SJCRH30 (cell line): ENCODE measurements at regions not wholly inside any gene's neighbourhood (a gene's known extent, or its start where the extent isn't known, plus 50 kb on each side); places are given as distances from the start of the nearest gene placed in this dataset.

Experiments
- DNase-seq, 2 experiments: peaks; one replicate each; pipeline ENCODE4 v3.0.0-alpha.2; 2015 to 2020
- H3K27ac ChIP-seq: fragments of 250-450 bp; sonication (Bioruptor Pico); 2 replicates; pipeline ENCODE4 v1.5.1; 2020; ENCODE audit warnings: mild to moderate bottlenecking, moderate library complexity
- H3K27me3 ChIP-seq: fragments of 250-450 bp; sonication (Bioruptor Pico); 2 replicates; pipeline ENCODE4 v1.5.1; 2020; ENCODE audit warnings: mild to moderate bottlenecking, moderate library complexity
- H3K36me3 ChIP-seq: fragments of 250-450 bp; sonication (Bioruptor Pico); 2 replicates; pipeline ENCODE4 v1.5.1; 2020; ENCODE audit warnings: mild to moderate bottlenecking, moderate library complexity
- H3K4me1 ChIP-seq: fragments of 250-450 bp; sonication (Bioruptor Pico); 2 replicates; pipeline ENCODE4 v1.5.1; 2020; ENCODE audit warnings: mild to moderate bottlenecking, moderate library complexity
- H3K4me3 ChIP-seq: fragments of 250-450 bp; sonication (Bioruptor Pico); 2 replicates; pipeline ENCODE4 v1.5.1; 2020; ENCODE audit warnings: mild to moderate bottlenecking, moderate library complexity
- H3K9me3 ChIP-seq: fragments of 250-450 bp; sonication (Bioruptor Pico); replicated peaks from 2 replicates; pipeline ENCODE4 v1.5.1; 2020; ENCODE audit warnings: mild to moderate bottlenecking, moderate library complexity

DNA sequence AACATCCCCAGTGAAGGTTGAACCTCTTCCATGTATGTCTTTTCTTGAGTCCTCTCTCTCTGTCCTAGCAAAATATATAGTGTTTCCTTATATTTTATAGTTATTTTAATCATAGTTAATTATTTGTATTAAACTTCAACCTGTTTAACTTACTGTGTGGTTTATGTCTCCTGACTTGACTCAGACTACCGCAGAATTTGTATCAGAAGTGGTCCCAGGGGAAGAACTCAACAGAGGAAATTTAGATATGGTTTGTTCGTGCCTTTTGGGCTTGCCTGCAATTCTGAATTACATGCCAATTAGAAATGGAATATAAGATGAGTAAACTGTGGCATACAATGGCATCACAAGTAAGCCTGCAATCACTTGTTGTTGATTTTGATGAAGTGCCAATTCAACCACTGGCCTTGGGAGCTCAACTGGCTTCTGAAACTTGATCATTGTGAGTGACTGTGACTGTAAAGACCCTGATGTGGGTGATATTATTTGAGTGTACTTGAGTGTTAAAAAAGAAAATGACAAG, 1459.5 kb upstream of the PCDH20 start:
- peak overlapping the region; percentile 45 for H3K27ac ChIP-seq
- peaks cover 29% of the 10 kb centered on the region for H3K4me1 ChIP-seq
- DNase-seq: peak; percentile 69 to 90
- H3K27me3 ChIP-seq: no peaks in the 10 kb centered on the region
- H3K9me3 ChIP-seq: peaks cover 10% of the 10 kb centered on the region; the same call in 1 of the 2 replicates
- no peak overlapping the region for H3K4me3 ChIP-seq
- no peaks in the 10 kb centered on the region for H3K36me3 ChIP-seq

DNA sequence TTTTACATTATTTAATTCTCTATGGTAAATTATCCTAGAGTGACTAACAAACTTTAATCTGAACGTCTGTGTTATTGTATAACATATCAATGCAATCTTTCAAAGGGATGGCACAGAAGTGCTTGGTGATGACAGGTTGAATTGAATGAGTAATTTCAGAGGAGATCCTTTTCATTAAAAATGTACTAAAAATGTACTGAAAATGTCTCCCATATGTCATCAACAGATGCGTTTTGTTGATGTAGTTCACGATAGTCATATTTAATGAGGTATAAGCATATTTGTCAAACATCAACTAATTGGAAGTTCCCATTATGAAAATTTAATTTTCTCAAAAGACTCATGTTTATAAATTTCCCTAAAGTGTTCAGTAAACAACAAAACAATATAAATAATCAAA, 1434.7 kb upstream of the PCDH20 start:
- no peaks in the 10 kb centered on the region for H3K4me1 ChIP-seq
- H3K36me3 ChIP-seq: no peaks in the 10 kb centered on the region
- no peak overlapping the region for H3K4me3 ChIP-seq
- H3K9me3 ChIP-seq: peaks cover 6% of the 10 kb centered on the region; the same call in 1 of the 2 replicates
- no peak overlapping the region for H3K27ac ChIP-seq
- no peaks in the 10 kb centered on the region for H3K27me3 ChIP-seq
- no peak for DNase-seq

GRCh38 chr13:62847520-62847919, 1431.9 kb upstream of the PCDH20 start:
- Histone ChIP-seq H3K27me3 (no peaks in the 10 kb centered on the region), H3K9me3 (no peaks in the 10 kb centered on the region), H3K36me3 (no peaks in the 10 kb centered on the region), H3K4me3 (no peak overlapping the region), H3K27ac (no peak overlapping the region), H3K4me1 (no peaks in the 10 kb centered on the region)
- no peak for DNase-seq

DNA sequence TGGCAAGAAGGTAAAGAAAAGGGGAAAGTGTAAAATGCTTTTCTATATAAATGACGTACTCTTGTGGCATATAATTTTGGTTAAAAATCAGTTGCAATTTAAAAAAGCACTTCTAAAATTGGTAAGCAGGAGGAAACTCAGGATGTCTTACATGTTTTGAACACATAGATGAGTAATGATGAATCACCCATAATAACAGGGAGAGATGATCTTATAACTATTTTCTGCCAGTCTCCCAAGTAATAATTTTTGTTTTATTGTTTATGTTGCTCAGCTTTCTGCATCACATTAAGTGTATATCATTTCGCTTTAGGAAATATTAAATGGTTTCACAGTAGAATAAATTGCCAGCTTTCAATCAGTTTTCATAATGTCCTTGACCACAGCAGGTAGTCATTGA, 1430.7 kb upstream of the PCDH20 start:
- DNase-seq: no peak
- Histone ChIP-seq H3K27ac (no peak overlapping the region), H3K9me3 (no peaks in the 10 kb centered on the region), H3K36me3 (no peaks in the 10 kb centered on the region), H3K4me1 (no peaks in the 10 kb centered on the region), H3K4me3 (no peak overlapping the region), H3K27me3 (no peaks in the 10 kb centered on the region)

DNA sequence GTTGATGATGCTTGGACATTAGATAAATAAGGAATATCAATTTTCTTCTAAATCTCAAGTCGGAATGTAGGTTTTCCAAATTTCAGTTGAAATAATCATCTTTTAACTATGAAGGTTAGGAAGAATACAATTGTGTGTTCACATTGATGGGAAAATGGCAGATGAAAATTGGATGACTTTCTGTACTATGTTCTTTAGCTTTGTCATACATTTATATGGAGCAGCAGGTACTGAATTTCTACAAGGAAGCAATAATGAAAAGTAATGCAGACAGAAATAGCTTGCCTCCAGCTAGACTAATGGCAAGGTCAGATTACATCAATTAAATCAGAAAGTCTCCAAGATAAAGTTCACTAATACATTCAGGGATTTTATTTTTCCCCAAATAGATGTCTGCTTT, 1423.7 kb upstream of the PCDH20 start:
- H3K27me3 ChIP-seq: no peaks in the 10 kb centered on the region
- H3K9me3 ChIP-seq: no peaks in the 10 kb centered on the region
- H3K27ac ChIP-seq: no peak overlapping the region
- no peaks in the 10 kb centered on the region for H3K36me3 ChIP-seq
- H3K4me1 ChIP-seq: no peaks in the 10 kb centered on the region
- no peak for DNase-seq
- no peak overlapping the region for H3K4me3 ChIP-seq

DNA sequence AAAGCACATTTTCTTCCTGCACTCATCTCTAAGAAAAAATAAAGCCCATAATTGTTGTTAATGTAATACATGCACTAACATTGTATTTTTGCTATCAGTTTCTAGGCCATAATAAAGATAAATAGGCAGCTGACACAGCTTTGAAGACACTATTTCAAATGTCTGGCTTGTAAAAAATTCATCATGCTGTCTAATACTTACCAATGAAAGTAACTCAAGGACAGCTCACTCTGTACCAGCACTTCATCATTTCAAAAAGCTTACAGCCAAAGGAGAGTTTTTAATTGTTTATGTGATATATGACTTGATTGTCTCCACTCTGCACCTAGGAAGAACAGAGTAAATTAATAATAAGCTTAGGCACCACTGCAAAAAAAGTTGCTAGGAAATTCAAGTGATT, 1423.3 kb upstream of the PCDH20 start:
- no peaks in the 10 kb centered on the region for H3K27me3 ChIP-seq
- no peak overlapping the region for H3K27ac ChIP-seq
- no peak overlapping the region for H3K4me3 ChIP-seq
- H3K36me3 ChIP-seq: no peaks in the 10 kb centered on the region
- no peaks in the 10 kb centered on the region for H3K9me3 ChIP-seq
- no peaks in the 10 kb centered on the region for H3K4me1 ChIP-seq
- no peak for DNase-seq

DNA sequence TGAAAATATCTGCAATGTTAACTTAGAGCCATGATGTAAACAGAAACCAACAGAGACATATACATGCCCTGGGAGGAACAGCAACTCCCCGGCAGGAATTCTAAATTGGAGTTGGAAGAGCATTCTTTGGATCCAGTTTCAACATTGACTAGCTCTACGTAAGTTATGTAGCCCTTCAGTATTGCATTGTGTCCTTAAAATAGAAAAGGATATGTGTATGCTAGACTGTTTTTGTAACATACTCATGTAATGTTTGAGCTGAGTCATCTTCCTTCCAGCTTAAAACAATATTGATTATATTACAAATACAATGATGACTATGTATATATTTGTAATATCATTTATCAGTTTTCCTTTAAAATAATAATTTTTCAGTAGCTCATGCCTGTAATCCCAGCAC, 1422.2 kb upstream of the PCDH20 start:
- Histone ChIP-seq H3K9me3 (no peaks in the 10 kb centered on the region), H3K27me3 (no peaks in the 10 kb centered on the region), H3K27ac (no peak overlapping the region), H3K4me3 (no peak overlapping the region), H3K4me1 (no peaks in the 10 kb centered on the region), H3K36me3 (no peaks in the 10 kb centered on the region)
- no peak for DNase-seq

DNA sequence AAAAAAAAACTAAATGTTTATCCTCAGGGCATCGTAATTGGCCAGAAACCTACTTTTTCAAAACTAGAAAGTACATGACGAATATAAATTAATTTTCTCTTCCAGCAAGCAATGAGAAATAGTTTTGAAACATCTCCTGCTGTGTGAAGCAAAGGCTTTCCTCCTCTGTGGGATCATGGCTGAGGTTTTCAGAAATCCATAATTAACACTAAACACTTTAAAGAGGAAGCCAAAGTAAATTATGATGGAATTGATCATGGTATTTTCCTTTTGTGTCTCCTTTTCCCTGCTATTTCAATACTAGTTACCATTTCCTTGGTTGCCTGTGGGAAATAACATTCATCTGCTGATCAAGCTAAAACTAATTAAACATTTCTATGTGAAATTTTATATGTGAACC, 1413.8 kb upstream of the PCDH20 start:
- Histone ChIP-seq H3K27ac (no peak overlapping the region), H3K9me3 (no peaks in the 10 kb centered on the region), H3K36me3 (no peaks in the 10 kb centered on the region), H3K4me1 (no peaks in the 10 kb centered on the region), H3K27me3 (no peaks in the 10 kb centered on the region), H3K4me3 (no peak overlapping the region)
- DNase-seq: no peak

DNA sequence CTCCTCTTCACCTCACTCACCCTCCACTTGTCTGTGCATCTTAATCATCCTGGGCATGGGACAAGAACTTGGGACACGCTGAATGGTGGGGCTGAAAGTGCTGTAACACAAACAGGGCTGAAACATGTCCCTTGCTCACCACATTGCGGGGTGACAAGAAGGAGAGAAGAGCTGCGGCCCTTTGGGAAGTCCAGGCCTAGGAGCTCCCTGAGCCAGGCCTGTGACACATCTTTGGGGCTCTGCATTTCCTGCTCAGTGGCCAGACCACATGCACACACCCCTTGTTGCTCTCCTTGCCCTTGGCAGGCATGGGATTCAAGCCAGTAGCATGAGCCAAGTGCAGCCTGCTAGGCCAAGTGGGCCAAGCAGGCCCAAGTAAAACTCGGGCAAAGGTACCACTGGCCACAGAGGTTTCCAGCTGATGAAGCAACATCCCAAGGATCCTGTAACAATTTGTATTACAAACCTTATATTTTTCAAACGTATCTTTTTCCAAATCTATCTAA, 1384.3 kb upstream of the PCDH20 start:
- DNase-seq: no peak
- no peaks in the 10 kb centered on the region for H3K4me1 ChIP-seq

DNA sequence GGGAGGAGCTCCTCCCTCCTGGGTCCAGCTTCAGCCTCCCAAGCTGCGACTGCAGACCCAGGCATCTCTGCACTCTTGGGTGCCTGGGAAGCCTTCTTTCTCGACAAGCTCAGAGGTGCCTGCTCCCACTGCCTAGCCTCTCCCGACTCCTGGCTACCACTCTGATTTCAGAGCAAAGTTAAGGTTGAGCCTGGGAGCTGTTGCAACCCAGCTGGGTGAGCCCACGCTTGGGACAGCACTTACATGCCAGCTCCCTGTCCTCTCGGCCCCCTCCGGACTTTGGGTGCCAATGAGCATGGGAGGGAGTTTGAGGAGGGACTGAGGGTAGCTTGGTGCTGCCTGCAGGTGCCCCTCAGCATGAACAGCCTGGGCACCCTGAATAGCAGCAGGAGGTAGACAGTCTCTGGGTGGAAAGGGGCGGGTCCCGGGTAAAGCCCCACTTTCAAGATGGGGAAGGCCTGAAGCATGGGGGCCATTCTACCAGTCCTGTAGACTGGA, 1383.4 kb upstream of the PCDH20 start:
- Histone ChIP-seq H3K9me3 (no peaks in the 10 kb centered on the region), H3K4me3 (no peak overlapping the region), H3K36me3 (no peaks in the 10 kb centered on the region), H3K27me3 (no peaks in the 10 kb centered on the region), H3K4me1 (no peaks in the 10 kb centered on the region), H3K27ac (no peak overlapping the region)
- DNase-seq: no peak

More for the DNA sequence above, 1384.3 kb upstream of the PCDH20 start:
- Histone ChIP-seq H3K9me3 (no peaks in the 10 kb centered on the region; the same call in 1 of the 2 replicates), H3K4me3 (no peak overlapping the region), H3K27ac (no peak overlapping the region), H3K36me3 (no peaks in the 10 kb centered on the region), H3K27me3 (no peaks in the 10 kb centered on the region)

- H3K27me3 ChIP-seq: no peaks in the 10 kb centered on the region
Measured at GRCh38 chr13:62793850-62794249, 1378.2 kb upstream of the PCDH20 start.

DNA sequence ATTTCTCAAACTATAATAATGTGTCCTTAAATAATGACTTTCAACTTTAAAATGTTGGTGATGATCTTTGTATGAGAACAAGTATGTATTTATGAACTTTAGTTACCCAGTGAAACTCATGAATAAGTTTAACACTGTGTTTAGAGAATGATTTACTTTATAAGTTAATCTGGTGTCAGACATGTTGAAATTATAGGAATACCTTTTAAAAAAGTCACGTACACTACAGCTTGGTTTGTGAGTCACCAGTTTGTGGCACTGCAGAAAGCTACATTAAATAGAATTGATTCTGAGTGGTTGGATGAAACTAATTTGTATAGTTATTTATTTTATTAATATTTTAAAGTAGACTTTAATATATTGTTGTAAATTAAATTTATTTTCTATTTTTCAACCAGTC, 1366.2 kb upstream of the PCDH20 start:
- Histone ChIP-seq H3K27me3 (no peaks in the 10 kb centered on the region), H3K27ac (no peak overlapping the region), H3K9me3 (no peaks in the 10 kb centered on the region), H3K4me3 (no peak overlapping the region), H3K36me3 (no peaks in the 10 kb centered on the region), H3K4me1 (no peaks in the 10 kb centered on the region)
- no peak for DNase-seq

More at GRCh38 chr13:62793850-62794249, 1378.2 kb upstream of the PCDH20 start:
- H3K27ac ChIP-seq: no peak overlapping the region
- no peak for DNase-seq
- H3K36me3 ChIP-seq: no peaks in the 10 kb centered on the region
- no peak overlapping the region for H3K4me3 ChIP-seq
- H3K9me3 ChIP-seq: no peaks in the 10 kb centered on the region
- H3K4me1 ChIP-seq: no peaks in the 10 kb centered on the region

DNA sequence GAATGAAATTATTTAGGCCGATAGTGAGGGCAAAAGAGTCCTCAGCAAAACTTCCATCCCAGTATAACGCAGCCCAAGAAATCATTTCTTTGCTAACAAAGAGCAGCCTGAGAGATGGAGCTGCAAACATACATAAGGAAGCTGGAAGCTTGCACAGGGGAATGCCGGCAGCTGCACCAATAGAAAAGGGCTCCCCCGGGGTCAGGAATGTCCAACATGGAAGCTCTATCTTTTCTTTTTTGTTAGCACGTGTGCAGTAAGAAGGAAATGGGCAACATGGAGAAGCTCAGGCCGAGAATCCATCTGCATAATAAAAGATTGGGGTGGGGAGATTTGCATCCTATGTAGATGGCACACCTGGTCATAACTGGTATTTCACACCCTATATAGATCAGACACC, 1363.5 kb upstream of the PCDH20 start:
- Histone ChIP-seq H3K4me1 (no peaks in the 10 kb centered on the region), H3K9me3 (no peaks in the 10 kb centered on the region), H3K36me3 (no peaks in the 10 kb centered on the region; the same call in 1 of the 2 replicates), H3K4me3 (no peak overlapping the region), H3K27me3 (no peaks in the 10 kb centered on the region), H3K27ac (no peak overlapping the region)
- peak in 1 of 2 experiments; percentile 3 for DNase-seq

GRCh38 chr13:62767473-62767872, 1351.8 kb upstream of the PCDH20 start:
- Histone ChIP-seq H3K4me3 (no peak overlapping the region), H3K36me3 (no peaks in the 10 kb centered on the region; the same call in 1 of the 2 replicates), H3K27ac (no peak overlapping the region), H3K27me3 (no peaks in the 10 kb centered on the region), H3K9me3 (no peaks in the 10 kb centered on the region), H3K4me1 (no peaks in the 10 kb centered on the region)
- no peak for DNase-seq

DNA sequence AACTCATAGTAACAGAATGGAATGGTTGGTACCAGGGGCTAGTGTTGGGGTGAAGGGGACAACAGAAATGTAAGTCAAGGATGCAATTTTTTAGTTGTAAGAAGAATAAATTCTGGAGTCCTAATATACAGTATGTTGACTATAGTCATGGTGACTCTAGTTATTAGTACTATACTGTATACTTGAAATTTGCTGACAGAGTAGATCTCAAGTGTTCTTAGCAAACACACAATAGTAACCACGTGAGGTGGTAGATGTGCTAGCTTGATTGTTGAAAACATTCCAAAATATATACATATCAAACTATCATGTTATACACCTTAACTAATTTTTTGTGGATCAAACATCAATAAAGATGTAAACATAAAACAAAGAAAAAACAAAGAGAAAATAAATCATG, 1345.1 kb upstream of the PCDH20 start:
- Histone ChIP-seq H3K4me3 (no peak overlapping the region), H3K9me3 (no peaks in the 10 kb centered on the region), H3K27ac (no peak overlapping the region), H3K4me1 (no peaks in the 10 kb centered on the region), H3K36me3 (no peaks in the 10 kb centered on the region), H3K27me3 (no peaks in the 10 kb centered on the region)
- DNase-seq: no peak

GRCh38 chr13:62747629-62748028, 1332.0 kb upstream of the PCDH20 start:
- H3K27ac ChIP-seq: peak overlapping the region; percentile 3; the same call in 1 of the 2 replicates
- H3K4me3 ChIP-seq: no peak overlapping the region
- no peaks in the 10 kb centered on the region for H3K36me3 ChIP-seq
- no peaks in the 10 kb centered on the region for H3K27me3 ChIP-seq
- H3K9me3 ChIP-seq: no peaks in the 10 kb centered on the region
- peak; percentile 22 to 56 for DNase-seq
- peaks cover 21% of the 10 kb centered on the region for H3K4me1 ChIP-seq
